HepG2 (cell line): ENCODE measurements at regions not wholly inside any gene's neighbourhood (a gene's known extent, or its start where the extent isn't known, plus 50 kb on each side); places are given as distances from the start of the nearest gene placed in this dataset.

Experiments used
- CHD4 ChIP-seq: fragments of 200-600 bp; sonication (generic); IDR thresholded peaks from 2 replicates; pipeline ENCODE4 v1.7.0; 2017; ENCODE audit warnings: mild to moderate bottlenecking, low read length, borderline replicate concordance
- MTA3 ChIP-seq: sonication (generic); formaldehyde crosslinking; IDR thresholded peaks from 2 replicates; pipeline ENCODE4 v1.4.0; 2020; ENCODE audit warnings: missing genetic modification reagents
- POLR2A ChIP-seq, 2 experiments: IDR thresholded peaks; 2 replicates each; pipeline ENCODE4 v1.6.1; 2011; ENCODE audit warnings: low read depth in 2 of 2, low read length in 2 of 2, mild to moderate bottlenecking in 1 of 2, moderate library complexity in 1 of 2; ENCODE audit not compliant: insufficient read depth in 1 of 2
- TP53 ChIP-seq: sonication (generic); formaldehyde crosslinking; conservative IDR thresholded peaks from 2 replicates; pipeline ENCODE4 v1.4.0; 2020; ENCODE audit warnings: missing genetic modification reagents
- ZBTB3 ChIP-seq: sonication (generic); formaldehyde crosslinking; IDR thresholded peaks from 2 replicates; pipeline ENCODE4 v1.4.0; 2020; ENCODE audit warnings: low read depth, mild to moderate bottlenecking, moderate library complexity, missing genetic modification reagents, borderline replicate concordance
- ZNF224 ChIP-seq: sonication (generic); formaldehyde crosslinking; IDR thresholded peaks from 2 replicates; pipeline ENCODE4 v1.5.0; 2020; ENCODE audit warnings: mild to moderate bottlenecking, missing genetic modification reagents
- ZNF333 ChIP-seq: sonication (generic); formaldehyde crosslinking; IDR thresholded peaks from 2 replicates; pipeline ENCODE4 v1.4.0; 2020; ENCODE audit warnings: mild to moderate bottlenecking, missing genetic modification reagents, borderline replicate concordance
- ZNF441 ChIP-seq: sonication (generic); formaldehyde crosslinking; IDR thresholded peaks from 2 replicates; pipeline ENCODE4 v1.7.0; 2021; ENCODE audit warnings: missing genetic modification reagents, borderline replicate concordance
- ZNF616 ChIP-seq: sonication (generic); formaldehyde crosslinking; IDR thresholded peaks from 2 replicates; pipeline ENCODE4 v1.5.0; 2020; ENCODE audit warnings: low read depth, mild to moderate bottlenecking, missing genetic modification reagents
- TF ChIP-seq, protein P1 (sequence below): IDR thresholded peaks from 2 replicates; pipeline ENCODE4 v1.6.1; 2018; ENCODE audit warnings: missing genetic modification reagents, mild to moderate bottlenecking, missing compliant biosample characterization
- TF ChIP-seq, protein P2 (sequence below): sonication (generic); formaldehyde crosslinking; IDR thresholded peaks from 2 replicates; pipeline ENCODE4 v1.5.0; 2020; ENCODE audit warnings: mild to moderate bottlenecking, missing genetic modification reagents, moderate library complexity
- TF ChIP-seq, protein P3 (sequence below): sonication (generic); formaldehyde crosslinking; conservative IDR thresholded peaks from 2 replicates; pipeline ENCODE4 v1.8.0; 2022; ENCODE audit warnings: mild to moderate bottlenecking, moderate library complexity, missing genetic modification reagents
- TF ChIP-seq, protein P4 (sequence below): sonication (generic); formaldehyde crosslinking; conservative IDR thresholded peaks from 2 replicates; pipeline ENCODE4 v1.8.0; 2022; ENCODE audit warnings: low read depth, missing genetic modification reagents
- TF ChIP-seq, protein P5 (sequence below): sonication (generic); formaldehyde crosslinking; IDR thresholded peaks from 2 replicates; pipeline ENCODE4 v1.4.0; 2020; ENCODE audit warnings: missing genetic modification reagents

DNA sequence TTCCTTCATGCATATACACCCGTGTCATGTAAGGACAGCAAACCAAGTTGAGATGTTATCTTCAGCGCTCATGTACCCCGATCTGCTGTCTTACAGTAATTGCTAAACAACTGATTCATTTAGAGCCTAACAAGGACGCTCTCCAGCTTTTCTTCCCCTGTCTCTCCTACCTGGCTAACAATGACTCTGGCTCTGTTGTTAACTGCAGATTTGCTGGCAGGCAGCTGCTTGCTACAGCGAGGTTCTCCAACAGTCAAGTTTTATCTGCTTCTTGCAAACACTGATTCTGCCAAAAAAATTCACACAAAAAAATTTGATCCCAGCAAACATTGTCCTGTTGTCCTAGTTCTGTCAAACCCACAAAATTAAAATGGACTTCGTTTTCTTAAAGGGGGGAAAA lies 101.6 kb downstream of the OTX2 start:
- TF ChIP-seq ZNF616 (no peak), ZBTB3 (CRISPR knock-in tag) (no peak), TP53 (CRISPR knock-in tag) (no peak), POLR2A (IDR thresholded peaks at IDR 0.05; ENCODE audit: insufficient read depth in 1 of 2, low read depth in 2 of 2, low read length in 2 of 2) (no peak), ZNF333 (CRISPR knock-in tag) (no peak), ZNF441 (CRISPR knock-in tag) (no peak), ZNF224 (CRISPR knock-in tag) (no peak), CHD4 (no peak), MTA3 (CRISPR knock-in tag) (no peak)
- TF ChIP-seq, protein P1, sequence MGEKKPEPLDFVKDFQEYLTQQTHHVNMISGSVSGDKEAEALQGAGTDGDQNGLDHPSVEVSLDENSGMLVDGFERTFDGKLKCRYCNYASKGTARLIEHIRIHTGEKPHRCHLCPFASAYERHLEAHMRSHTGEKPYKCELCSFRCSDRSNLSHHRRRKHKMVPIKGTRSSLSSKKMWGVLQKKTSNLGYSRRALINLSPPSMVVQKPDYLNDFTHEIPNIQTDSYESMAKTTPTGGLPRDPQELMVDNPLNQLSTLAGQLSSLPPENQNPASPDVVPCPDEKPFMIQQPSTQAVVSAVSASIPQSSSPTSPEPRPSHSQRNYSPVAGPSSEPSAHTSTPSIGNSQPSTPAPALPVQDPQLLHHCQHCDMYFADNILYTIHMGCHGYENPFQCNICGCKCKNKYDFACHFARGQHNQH: no peak
- TF ChIP-seq, protein P2, sequence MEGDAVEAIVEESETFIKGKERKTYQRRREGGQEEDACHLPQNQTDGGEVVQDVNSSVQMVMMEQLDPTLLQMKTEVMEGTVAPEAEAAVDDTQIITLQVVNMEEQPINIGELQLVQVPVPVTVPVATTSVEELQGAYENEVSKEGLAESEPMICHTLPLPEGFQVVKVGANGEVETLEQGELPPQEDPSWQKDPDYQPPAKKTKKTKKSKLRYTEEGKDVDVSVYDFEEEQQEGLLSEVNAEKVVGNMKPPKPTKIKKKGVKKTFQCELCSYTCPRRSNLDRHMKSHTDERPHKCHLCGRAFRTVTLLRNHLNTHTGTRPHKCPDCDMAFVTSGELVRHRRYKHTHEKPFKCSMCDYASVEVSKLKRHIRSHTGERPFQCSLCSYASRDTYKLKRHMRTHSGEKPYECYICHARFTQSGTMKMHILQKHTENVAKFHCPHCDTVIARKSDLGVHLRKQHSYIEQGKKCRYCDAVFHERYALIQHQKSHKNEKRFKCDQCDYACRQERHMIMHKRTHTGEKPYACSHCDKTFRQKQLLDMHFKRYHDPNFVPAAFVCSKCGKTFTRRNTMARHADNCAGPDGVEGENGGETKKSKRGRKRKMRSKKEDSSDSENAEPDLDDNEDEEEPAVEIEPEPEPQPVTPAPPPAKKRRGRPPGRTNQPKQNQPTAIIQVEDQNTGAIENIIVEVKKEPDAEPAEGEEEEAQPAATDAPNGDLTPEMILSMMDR: no peak
- TF ChIP-seq, protein P3, sequence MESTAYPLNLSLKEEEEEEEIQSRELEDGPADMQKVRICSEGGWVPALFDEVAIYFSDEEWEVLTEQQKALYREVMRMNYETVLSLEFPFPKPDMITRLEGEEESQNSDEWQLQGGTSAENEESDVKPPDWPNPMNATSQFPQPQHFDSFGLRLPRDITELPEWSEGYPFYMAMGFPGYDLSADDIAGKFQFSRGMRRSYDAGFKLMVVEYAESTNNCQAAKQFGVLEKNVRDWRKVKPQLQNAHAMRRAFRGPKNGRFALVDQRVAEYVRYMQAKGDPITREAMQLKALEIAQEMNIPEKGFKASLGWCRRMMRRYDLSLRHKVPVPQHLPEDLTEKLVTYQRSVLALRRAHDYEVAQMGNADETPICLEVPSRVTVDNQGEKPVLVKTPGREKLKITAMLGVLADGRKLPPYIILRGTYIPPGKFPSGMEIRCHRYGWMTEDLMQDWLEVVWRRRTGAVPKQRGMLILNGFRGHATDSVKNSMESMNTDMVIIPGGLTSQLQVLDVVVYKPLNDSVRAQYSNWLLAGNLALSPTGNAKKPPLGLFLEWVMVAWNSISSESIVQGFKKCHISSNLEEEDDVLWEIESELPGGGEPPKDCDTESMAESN (CRISPR knock-in tag): no peak
- TF ChIP-seq, protein P4, sequence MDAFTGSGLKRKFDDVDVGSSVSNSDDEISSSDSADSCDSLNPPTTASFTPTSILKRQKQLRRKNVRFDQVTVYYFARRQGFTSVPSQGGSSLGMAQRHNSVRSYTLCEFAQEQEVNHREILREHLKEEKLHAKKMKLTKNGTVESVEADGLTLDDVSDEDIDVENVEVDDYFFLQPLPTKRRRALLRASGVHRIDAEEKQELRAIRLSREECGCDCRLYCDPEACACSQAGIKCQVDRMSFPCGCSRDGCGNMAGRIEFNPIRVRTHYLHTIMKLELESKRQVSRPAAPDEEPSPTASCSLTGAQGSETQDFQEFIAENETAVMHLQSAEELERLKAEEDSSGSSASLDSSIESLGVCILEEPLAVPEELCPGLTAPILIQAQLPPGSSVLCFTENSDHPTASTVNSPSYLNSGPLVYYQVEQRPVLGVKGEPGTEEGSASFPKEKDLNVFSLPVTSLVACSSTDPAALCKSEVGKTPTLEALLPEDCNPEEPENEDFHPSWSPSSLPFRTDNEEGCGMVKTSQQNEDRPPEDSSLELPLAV (CRISPR knock-in tag): no peak
- TF ChIP-seq, protein P5, sequence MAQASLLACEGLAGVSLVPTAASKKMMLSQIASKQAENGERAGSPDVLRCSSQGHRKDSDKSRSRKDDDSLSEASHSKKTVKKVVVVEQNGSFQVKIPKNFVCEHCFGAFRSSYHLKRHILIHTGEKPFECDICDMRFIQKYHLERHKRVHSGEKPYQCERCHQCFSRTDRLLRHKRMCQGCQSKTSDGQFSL (CRISPR knock-in tag): no peak
